M059J (cell line): ENCODE measurements at regions not wholly inside any gene's neighbourhood (a gene's known extent, or its start where the extent isn't known, plus 50 kb on each side); places are given as distances from the start of the nearest gene placed in this dataset.

Experiments used
- DNase-seq: peaks from one replicate; pipeline ENCODE4 v3.0.0-alpha.2; 2012; ENCODE audit warnings: low read depth

DNA sequence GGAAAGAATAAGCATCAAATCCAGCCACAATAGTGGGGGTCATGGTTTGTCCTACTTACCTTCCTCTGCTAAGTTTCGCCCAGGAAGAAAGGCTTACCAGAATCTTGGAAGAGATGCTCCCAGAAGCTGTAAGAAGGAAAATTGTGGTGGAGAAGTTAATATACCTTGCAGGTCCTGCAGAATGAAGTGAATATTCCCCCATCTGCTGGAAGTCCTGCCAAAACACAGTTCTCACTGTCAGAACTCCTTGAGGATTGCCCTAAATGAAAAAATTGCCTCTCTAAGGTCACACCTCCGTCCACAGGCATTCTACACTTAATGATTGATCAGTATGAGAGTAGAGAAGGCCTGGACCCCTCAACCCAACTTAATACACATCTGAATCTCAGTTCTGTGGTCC lies 78.4 kb upstream of the RGS21 start:
- DNase-seq, result no peak

DNA sequence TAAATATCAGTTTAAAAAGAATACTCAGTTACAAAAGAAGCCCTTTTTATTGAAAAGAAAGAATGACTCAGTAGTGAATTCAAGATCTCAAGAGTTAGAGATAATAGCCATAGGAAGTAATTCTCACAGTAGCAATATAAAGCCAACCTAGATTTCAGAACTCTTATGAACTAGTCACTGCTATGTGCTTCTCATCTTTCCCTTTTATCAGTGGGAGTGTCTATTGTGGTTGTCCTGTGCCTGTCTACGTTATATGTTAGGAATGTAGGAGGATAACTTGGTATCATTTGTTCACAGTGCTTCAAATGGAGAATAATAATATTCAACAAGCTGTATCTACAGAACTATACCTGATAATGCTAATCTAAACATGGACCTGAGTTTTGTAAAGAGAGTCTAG lies 73.1 kb upstream of the RGS21 start:
- DNase-seq, result no peak

DNA sequence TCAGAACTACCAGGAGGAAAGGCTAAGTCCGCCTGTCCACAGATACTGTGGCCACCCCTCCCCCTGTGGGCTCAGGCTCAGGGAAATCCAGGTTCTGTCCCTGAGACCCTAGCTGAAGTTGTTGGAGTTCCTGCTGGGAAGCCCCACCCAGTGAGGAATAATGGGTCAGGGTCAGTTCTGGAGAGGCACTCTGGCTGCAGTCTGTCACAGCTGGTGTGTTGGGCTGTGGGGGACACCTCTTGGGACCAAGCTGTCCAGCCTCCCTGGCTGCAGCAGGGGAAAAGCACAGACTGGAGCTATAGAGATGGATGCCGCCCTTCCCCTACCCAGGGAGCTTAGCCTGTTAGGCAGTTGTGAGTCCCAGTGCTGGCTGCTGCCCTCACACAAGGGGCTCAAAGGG lies 65.1 kb upstream of the RGS21 start:
- DNase-seq, result no peak

DNA sequence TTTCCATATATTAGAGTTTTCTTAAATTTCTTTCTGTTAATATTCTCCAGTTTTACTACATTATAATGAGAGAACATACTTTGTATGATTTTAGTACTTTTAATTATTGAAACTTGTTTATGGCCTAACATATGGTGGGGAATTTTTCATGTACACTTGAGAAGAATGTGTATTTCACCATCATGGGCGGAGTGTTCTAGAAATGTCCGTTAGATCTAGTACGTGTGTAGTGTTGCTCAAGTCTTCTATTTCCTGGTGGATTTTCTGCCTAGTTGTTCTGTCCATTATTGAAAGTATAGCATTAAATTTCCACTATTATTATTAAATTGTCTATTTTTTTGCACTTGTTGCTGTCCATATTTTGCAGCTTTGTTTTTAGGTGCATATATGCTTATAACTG lies 64.0 kb upstream of the RGS21 start:
- DNase-seq, result no peak

DNA sequence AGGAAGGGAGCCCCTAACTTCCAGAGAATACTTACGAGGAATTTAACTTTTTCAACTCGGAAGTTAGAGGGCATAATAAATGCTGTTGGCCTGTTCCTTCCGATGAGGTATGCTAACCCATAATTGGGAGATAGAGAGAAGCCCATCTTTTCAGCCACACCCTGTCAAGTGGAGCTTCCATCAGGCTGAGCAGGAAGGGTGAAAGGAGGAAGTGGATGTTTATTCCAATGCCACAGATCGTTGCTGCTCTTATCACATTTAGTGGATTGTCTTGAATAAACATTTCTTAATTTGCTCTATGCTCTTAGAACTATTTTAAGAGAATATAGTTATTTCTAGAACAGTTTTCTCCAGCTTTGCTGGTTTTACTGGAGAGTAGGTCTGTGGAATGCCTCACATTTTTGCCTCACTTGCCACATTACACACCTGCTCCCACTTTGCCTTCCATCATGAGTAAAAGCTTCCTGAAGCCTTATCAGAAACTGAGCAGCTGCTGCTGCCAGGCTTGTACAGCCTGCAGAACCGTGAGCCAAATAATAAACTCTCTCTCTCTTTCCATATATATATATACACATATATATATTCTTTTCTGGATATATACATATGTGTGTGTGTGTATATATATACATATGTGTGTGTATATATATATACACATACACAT lies 60.0 kb upstream of the RGS21 start:
- no peak for DNase-seq

DNA sequence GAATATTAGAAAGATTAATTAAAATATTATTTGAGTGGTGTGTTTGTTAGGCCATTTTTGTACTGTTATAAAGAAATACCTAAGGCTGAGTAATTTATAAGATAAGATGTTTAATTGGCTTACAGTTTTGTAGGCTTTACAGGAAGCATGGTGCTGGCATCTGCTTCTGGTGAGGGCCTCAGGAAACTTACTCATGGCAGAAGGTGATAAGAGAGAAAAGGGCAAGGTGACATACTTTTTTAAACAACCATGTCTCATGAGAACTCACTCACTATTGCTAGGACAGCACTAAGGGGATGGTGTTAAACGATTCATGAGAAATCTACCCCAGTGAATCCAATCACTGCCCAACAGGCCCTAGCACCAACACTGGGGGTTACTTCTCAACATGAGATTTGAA lies 56.7 kb upstream of the RGS21 start:
- DNase-seq, result no peak

DNA sequence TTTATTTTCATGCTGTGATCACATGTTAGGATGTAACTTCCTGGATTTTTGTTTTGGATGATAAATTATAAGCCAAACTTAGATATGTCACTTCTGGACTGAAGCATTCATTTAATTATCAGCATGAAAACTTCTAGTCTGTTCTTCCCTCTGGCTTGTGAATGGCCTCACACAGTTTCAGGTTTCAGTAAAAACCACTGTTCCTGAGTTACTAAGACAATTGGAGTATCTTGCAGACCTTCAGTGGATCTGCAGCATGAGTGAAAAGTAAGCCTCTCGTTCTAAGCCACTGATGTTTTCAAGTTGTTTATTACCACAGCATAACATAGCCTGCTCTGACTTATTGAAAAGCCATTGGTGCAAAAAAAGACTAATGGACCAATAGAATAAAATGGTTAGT lies 55.3 kb upstream of the RGS21 start:
- no peak for DNase-seq

DNA sequence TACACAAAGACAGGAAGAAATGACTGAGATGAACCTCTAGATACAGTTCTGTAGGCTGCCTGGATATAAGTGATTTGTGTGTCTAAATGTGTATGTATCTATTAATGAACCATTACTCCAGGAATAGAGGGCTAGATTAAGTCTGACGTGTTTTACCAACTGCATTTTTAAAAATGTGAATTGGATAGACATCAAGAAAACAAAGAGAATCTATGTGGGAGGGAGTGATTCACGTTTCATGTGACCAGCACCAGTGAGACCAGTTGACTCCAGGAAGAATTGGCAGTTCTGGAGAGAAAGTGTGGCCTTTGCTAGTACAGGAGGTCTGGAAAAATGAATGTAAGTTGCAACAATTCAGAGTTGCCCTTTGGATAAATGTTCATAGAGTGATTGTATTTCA lies 53.4 kb upstream of the RGS21 start:
- peak; percentile 23 for DNase-seq

DNA sequence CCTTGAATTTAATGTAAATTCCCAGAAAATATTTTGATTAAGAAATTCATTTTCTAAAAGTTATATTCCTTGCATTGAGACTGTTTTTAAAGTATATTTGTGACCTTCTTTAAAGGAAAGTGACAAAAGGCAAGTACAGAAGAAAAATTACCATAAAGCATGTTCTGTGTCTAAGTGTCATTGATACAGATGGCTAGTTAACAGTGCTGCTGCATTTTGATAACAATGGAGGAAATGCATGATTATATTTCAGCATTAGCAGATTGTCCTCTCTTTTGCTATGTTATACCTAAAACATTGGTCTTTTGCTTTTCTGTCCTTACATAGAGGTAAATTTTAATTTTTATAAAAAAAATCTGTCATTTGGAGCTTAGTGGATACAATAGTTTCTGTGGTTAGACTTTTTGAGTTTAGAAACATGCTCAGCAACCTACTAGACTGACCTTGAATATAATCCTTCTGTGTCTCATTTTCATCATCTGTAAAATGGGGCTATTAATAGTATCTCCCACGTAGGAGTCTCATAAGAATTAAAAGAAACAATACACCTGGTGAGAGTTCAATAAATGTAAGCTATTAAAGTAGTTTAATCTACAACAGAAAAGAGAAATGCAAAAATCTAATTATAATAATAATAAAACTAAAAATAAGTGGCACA lies 51.1 kb upstream of the RGS21 start:
- DNase-seq, result no peak

DNA sequence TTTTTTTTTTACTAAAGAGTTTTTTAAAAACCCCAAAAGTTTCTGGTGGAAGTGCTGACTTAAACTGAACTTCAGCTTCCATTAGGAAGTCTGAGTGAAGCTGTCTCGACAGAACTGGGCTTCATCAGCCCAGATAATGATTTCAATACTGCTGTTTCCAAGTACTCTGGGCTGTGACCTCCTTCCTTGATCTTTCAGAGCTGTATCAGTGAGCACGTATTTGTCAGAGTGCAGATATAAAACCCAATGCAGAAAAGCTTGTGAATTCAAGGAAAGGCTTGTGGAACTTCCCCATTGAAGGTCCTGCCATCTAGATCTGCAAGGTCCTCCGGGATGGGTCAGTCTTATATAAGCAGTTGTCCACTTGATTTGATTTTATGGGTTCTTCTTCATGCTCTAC lies 50.1 kb upstream of the RGS21 start:
- DNase-seq, result no peak
